GM23248 (cell line): ENCODE measurements at regions not wholly inside any gene's neighbourhood (a gene's known extent, or its start where the extent isn't known, plus 50 kb on each side); places are given as distances from the start of the nearest gene placed in this dataset.

Experiments
- DNase-seq: peaks from one replicate; pipeline ENCODE4 v3.0.0-alpha.2; 2015
- H2AFZ ChIP-seq: fragments of 200-600 bp; sonication (generic); 2 replicates; pipeline ENCODE4 v1.6.1; 2016; ENCODE audit warnings: antibody characterized with exemption
- H3F3A ChIP-seq: fragments of 200-600 bp; sonication (generic); 2 replicates; pipeline ENCODE4 v1.6.1; 2016; ENCODE audit warnings: mild to moderate bottlenecking, antibody characterized with exemption, mixed run types; ENCODE audit not compliant: insufficient read depth
- H3K27ac ChIP-seq: fragments of 200-600 bp; sonication (generic); 2 replicates; pipeline ENCODE4 v1.5.1; 2016; ENCODE audit warnings: mild to moderate bottlenecking
- H3K27me3 ChIP-seq: fragments of 200-600 bp; sonication (generic); replicated peaks from 2 replicates; pipeline ENCODE4 v1.6.1; 2016; ENCODE audit warnings: mild to moderate bottlenecking; ENCODE audit not compliant: insufficient read depth
- H3K36me3 ChIP-seq: fragments of 200-600 bp; sonication (generic); 2 replicates; pipeline ENCODE4 v1.6.1; 2016; ENCODE audit warnings: low read depth, mild to moderate bottlenecking
- H3K4me1 ChIP-seq: fragments of 200-600 bp; sonication (generic); 2 replicates; pipeline ENCODE4 v1.6.1; 2016; ENCODE audit warnings: mild to moderate bottlenecking; ENCODE audit not compliant: insufficient read depth
- H3K4me2 ChIP-seq: fragments of 200-600 bp; sonication (generic); one replicate; pipeline ENCODE4 v1.6.1; 2016; ENCODE audit warnings: mild to moderate bottlenecking; ENCODE audit not compliant: unreplicated experiment
- H3K4me3 ChIP-seq: fragments of 200-600 bp; sonication (generic); 2 replicates; pipeline ENCODE4 v1.5.1; 2016; ENCODE audit warnings: mild to moderate bottlenecking
- H3K79me2 ChIP-seq: fragments of 200-600 bp; sonication (generic); 2 replicates; pipeline ENCODE4 v1.6.1; 2016; ENCODE audit warnings: mild to moderate bottlenecking; ENCODE audit not compliant: insufficient read depth
- H3K9ac ChIP-seq: fragments of 200-600 bp; sonication (generic); 2 replicates; pipeline ENCODE4 v1.6.1; 2016; ENCODE audit warnings: mild to moderate bottlenecking
- H3K9me2 ChIP-seq: fragments of 200-600 bp; sonication (generic); 2 replicates; pipeline ENCODE4 v1.6.1; 2016; ENCODE audit warnings: mixed run types, mild to moderate bottlenecking, moderate library complexity; ENCODE audit not compliant: insufficient read depth
- H3K9me3 ChIP-seq: fragments of 200-600 bp; sonication (generic); one replicate; pipeline ENCODE4 v1.6.1; 2017; ENCODE audit warnings: low read depth
- H4K20me1 ChIP-seq: fragments of 200-600 bp; sonication (generic); 2 replicates; pipeline ENCODE4 v1.6.0; 2016; ENCODE audit not compliant: insufficient read depth
- EZH2 ChIP-seq: fragments of 200-600 bp; sonication (generic); IDR thresholded peaks from 2 replicates; pipeline ENCODE4 v1.6.1; 2018; ENCODE audit warnings: antibody characterized with exemption, mild to moderate bottlenecking; ENCODE audit not compliant: insufficient read depth, poor library complexity, severe bottlenecking
- EZH2phosphoT487 ChIP-seq: fragments of 200-600 bp; sonication (generic); IDR thresholded peaks from 2 replicates; pipeline ENCODE4 v1.6.1; 2018; ENCODE audit warnings: antibody characterized with exemption, moderate library complexity, mild to moderate bottlenecking, low read depth; ENCODE audit not compliant: insufficient read depth
- WGBS, 2 experiments: methylation state at CpG; one replicate each; pipeline ENCODE4 v1.1.6; 2015 to 2017; ENCODE audit warnings: low lambda C conversion rate in 2 of 2, low coverage in 1 of 2; ENCODE audit errors: missing lambda C conversion rate in 2 of 2; 5-methylcytosine and 5-hydroxymethylcytosine counted together
- in situ Hi-C: fragments of 300-500 bp; cut with MboI; formaldehyde crosslinking; loops from 2 replicates; pipeline ENCODE4 v1.15.0; 2020

- Histone ChIP-seq H3K9ac (no peak overlapping the region), H3K4me3 (no peak overlapping the region), H4K20me1 (no peaks in the 10 kb centered on the region), H3K4me1 (peaks cover 5% of the 10 kb centered on the region; the same call in 1 of the 2 replicates), H3K36me3 (no peaks in the 10 kb centered on the region), H3K27me3 (no peaks in the 10 kb centered on the region), H3K9me3 (no peaks in the 10 kb centered on the region), H2AFZ (no peak overlapping the region), H3K27ac (no peak overlapping the region), H3F3A (peaks cover 6% of the 10 kb centered on the region; the same call in 1 of the 2 replicates), H3K9me2 (no peaks in the 10 kb centered on the region), H3K4me2 (no peak overlapping the region), H3K79me2 (no peaks in the 10 kb centered on the region)
- 83 to 84% methylated on average over 18 of the region's 18 CpGs for WGBS, 2 experiments
- TF ChIP-seq EZH2phosphoT487, result no peak
- no peak for TF ChIP-seq EZH2
- in situ Hi-C loops, result no loop called here
- DNase-seq, result no peak
These were observed 117.2 kb downstream of the GOSR1 start for GRCh38 chr17:30594223-30594952.

- Histone ChIP-seq H3K27me3 (no peaks in the 10 kb centered on the region), H4K20me1 (no peaks in the 10 kb centered on the region), H3K4me3 (no peak overlapping the region), H2AFZ (peak overlapping the region; percentile 62), H3K9ac (no peak overlapping the region), H3K9me3 (no peaks in the 10 kb centered on the region), H3K9me2 (no peaks in the 10 kb centered on the region), H3F3A (no peaks in the 10 kb centered on the region), H3K36me3 (no peaks in the 10 kb centered on the region), H3K4me1 (peaks cover 9% of the 10 kb centered on the region), H3K27ac (peak overlapping the region; percentile 26), H3K79me2 (no peaks in the 10 kb centered on the region), H3K4me2 (peak overlapping the region; percentile 30)
- peak; percentile 30 for DNase-seq
- TF ChIP-seq EZH2 (no peak), EZH2phosphoT487 (no peak)
- in situ Hi-C loops, result no loop called here
- 89 to 94% methylated on average over 3 of the region's 3 CpGs for WGBS, 2 experiments
These were observed 113.0 kb downstream of the GOSR1 start for GRCh38 chr17:30590081-30590733.

GRCh38 chr17:30589431-30589830 is 112.2 kb downstream of the GOSR1 start:
- no peak overlapping the region for H2AFZ ChIP-seq
- no peak for DNase-seq
- no peak overlapping the region for H3K27ac ChIP-seq
- H3K9me3 ChIP-seq, result no peaks in the 10 kb centered on the region
- no peak overlapping the region for H3K9ac ChIP-seq
- no peaks in the 10 kb centered on the region for H3K27me3 ChIP-seq
- no peak overlapping the region for H3K4me2 ChIP-seq
- H3K79me2 ChIP-seq, result no peaks in the 10 kb centered on the region
- H3F3A ChIP-seq, result no peaks in the 10 kb centered on the region
- H3K36me3 ChIP-seq, result no peaks in the 10 kb centered on the region
- 100% methylated on average over 1 of the region's 1 CpG for WGBS, 2 experiments
- H3K4me1 ChIP-seq, result peaks cover 9% of the 10 kb centered on the region
- H3K9me2 ChIP-seq, result no peaks in the 10 kb centered on the region
- TF ChIP-seq EZH2phosphoT487 (no peak), EZH2 (no peak)
- no peaks in the 10 kb centered on the region for H4K20me1 ChIP-seq
- in situ Hi-C loops, result no loop called here
- H3K4me3 ChIP-seq, result no peak overlapping the region

- Histone ChIP-seq H3K9me3 (no peaks in the 10 kb centered on the region), H3K79me2 (no peaks in the 10 kb centered on the region), H3K9me2 (no peaks in the 10 kb centered on the region), H2AFZ (no peak overlapping the region), H4K20me1 (no peaks in the 10 kb centered on the region), H3K27ac (no peak overlapping the region), H3K4me1 (peaks cover 9% of the 10 kb centered on the region), H3K27me3 (no peaks in the 10 kb centered on the region), H3F3A (no peaks in the 10 kb centered on the region), H3K9ac (no peak overlapping the region), H3K4me2 (no peak overlapping the region), H3K4me3 (no peak overlapping the region), H3K36me3 (no peaks in the 10 kb centered on the region)
- 88 to 92% methylated on average over 7 of the region's 7 CpGs for WGBS, 2 experiments
- DNase-seq, result no peak
- in situ Hi-C loops, result no loop called here
- TF ChIP-seq EZH2, result no peak
These were observed 111.6 kb downstream of the GOSR1 start for GRCh38 chr17:30588798-30589247.
